Vagina (tissue), 2 donors: ENCODE measurements at regions not wholly inside any gene's neighbourhood (a gene's known extent, or its start where the extent isn't known, plus 50 kb on each side); places are given as distances from the start of the nearest gene placed in this dataset.

Experiments
- DNase-seq, 2 donors: peaks; one replicate each; pipeline ENCODE4 v3.0.0-alpha.2; 2017; ENCODE audit errors: extremely low spot score in 2 of 2
- H3K27ac ChIP-seq: fragments of 200-600 bp; sonication (generic); one replicate; pipeline ENCODE4 v1.5.1; 2019
- H3K27me3 ChIP-seq: fragments of 200-600 bp; sonication (generic); one replicate; pipeline ENCODE4 v1.5.1; 2019
- H3K36me3 ChIP-seq, 2 donors: fragments of 200-600 bp; sonication (generic); one replicate each; pipeline ENCODE4 v1.5.1; 2017 to 2019
- H3K4me1 ChIP-seq: fragments of 200-600 bp; sonication (generic); one replicate; pipeline ENCODE4 v1.5.1; 2019
- H3K4me3 ChIP-seq, 2 donors: fragments of 200-600 bp; sonication (generic); 1 replicate in 1 of 2; 2 replicates in 1 of 2; pipeline ENCODE4 v1.5.1; 2016 to 2019
- H3K9me3 ChIP-seq: fragments of 200-600 bp; sonication (generic); one replicate; pipeline ENCODE4 v1.5.1; 2019
- POLR2A ChIP-seq, 2 donors: fragments of 450-650 bp; IDR thresholded peaks; one replicate each; pipeline ENCODE4 v1.6.1; 2017; ENCODE audit warnings: antibody characterized with exemption in 2 of 2, mild to moderate bottlenecking in 2 of 2, moderate library complexity in 2 of 2
- POLR2AphosphoS5 ChIP-seq, 2 donors: sonication (generic); formaldehyde crosslinking; IDR thresholded peaks; one replicate each; pipeline ENCODE4 v1.9.0; 2017; ENCODE audit warnings: antibody characterized with exemption in 2 of 2, mild to moderate bottlenecking in 2 of 2, low read depth in 1 of 2; ENCODE audit not compliant: insufficient read depth in 1 of 2
- intact Hi-C: fragments of 100-400 bp; cut with DNase I; formaldehyde crosslinking; loops from one replicate; pipeline ENCODE4 v1.15.1; 2023
- TF ChIP-seq, protein P1 (sequence below), 3 experiments: fragments of 450-650 bp in 2 of 3; fragments of 200-600 bp in 1 of 3; sonication (generic) in 1 of 3; IDR thresholded peaks; one replicate each; pipeline ENCODE4 v1.5.1; 2017 to 2019; ENCODE audit warnings: antibody characterized with exemption in 3 of 3, mild to moderate bottlenecking in 2 of 3, moderate library complexity in 2 of 3

DNA sequence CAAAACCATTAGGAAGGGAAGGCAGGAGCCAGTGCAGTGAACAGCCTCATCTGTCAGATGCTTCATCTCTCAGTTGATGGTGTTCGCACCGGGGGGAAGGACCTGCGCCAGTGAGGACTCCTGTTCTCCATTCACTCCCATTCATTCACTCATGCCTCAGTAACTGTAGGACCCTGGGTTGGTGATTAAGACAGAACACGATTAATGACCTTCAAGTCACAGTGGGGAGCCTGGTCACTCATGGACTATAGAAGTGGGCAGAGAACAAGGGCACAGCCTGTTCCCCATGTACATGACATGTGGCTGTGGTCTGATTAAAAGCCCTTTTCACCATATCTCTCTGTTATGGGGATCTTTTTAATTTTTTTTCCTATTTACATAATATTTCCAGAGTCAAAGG lies 113.3 kb downstream of the RPS12 start:
- intact Hi-C loops: no loop called here
- no peaks in the 10 kb centered on the region for H3K27me3 ChIP-seq
- H3K4me3 ChIP-seq: no peak overlapping the region
- no peaks in the 10 kb centered on the region for H3K9me3 ChIP-seq
- TF ChIP-seq, protein P1, sequence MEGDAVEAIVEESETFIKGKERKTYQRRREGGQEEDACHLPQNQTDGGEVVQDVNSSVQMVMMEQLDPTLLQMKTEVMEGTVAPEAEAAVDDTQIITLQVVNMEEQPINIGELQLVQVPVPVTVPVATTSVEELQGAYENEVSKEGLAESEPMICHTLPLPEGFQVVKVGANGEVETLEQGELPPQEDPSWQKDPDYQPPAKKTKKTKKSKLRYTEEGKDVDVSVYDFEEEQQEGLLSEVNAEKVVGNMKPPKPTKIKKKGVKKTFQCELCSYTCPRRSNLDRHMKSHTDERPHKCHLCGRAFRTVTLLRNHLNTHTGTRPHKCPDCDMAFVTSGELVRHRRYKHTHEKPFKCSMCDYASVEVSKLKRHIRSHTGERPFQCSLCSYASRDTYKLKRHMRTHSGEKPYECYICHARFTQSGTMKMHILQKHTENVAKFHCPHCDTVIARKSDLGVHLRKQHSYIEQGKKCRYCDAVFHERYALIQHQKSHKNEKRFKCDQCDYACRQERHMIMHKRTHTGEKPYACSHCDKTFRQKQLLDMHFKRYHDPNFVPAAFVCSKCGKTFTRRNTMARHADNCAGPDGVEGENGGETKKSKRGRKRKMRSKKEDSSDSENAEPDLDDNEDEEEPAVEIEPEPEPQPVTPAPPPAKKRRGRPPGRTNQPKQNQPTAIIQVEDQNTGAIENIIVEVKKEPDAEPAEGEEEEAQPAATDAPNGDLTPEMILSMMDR (IDR thresholded peaks at IDR 0.05): no peak
- no peak for TF ChIP-seq POLR2AphosphoS5 (IDR thresholded peaks at IDR 0.05; ENCODE audit: insufficient read depth in 1 of 2, low read depth in 1 of 2)
- no peak for TF ChIP-seq POLR2A (IDR thresholded peaks at IDR 0.05)
- no peak for DNase-seq
- H3K4me1 ChIP-seq: no peaks in the 10 kb centered on the region
- no peak overlapping the region for H3K27ac ChIP-seq
- no peaks in the 10 kb centered on the region for H3K36me3 ChIP-seq

DNA sequence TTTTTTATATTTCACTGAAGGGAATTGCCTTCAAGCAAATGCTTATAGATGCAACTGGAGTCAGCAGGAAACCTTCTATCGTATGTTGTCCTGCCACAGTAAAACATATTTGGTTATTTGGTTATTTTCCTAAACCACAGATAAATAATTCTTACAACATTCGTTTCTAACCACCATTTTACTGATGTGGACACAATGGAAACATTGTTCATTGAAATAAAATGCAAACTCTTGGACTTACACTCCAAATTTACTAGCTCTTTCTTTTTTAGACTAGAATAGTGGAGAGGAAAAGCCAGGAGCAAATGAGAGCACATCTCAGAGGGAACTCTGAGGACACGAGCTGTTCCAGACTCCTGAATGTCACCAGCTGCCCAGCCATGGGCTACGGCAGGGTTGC lies 114.8 kb downstream of the RPS12 start:
- TF ChIP-seq POLR2AphosphoS5 (IDR thresholded peaks at IDR 0.05; ENCODE audit: insufficient read depth in 1 of 2, low read depth in 1 of 2) (no peak), POLR2A (IDR thresholded peaks at IDR 0.05) (no peak)
- TF ChIP-seq, protein P1 (IDR thresholded peaks at IDR 0.05): no peak
- Histone ChIP-seq H3K27me3 (no peaks in the 10 kb centered on the region), H3K27ac (no peak overlapping the region), H3K4me1 (no peaks in the 10 kb centered on the region), H3K9me3 (no peaks in the 10 kb centered on the region), H3K36me3 (no peaks in the 10 kb centered on the region), H3K4me3 (no peak overlapping the region)
- intact Hi-C loops: no loop called here
- DNase-seq: no peak

DNA sequence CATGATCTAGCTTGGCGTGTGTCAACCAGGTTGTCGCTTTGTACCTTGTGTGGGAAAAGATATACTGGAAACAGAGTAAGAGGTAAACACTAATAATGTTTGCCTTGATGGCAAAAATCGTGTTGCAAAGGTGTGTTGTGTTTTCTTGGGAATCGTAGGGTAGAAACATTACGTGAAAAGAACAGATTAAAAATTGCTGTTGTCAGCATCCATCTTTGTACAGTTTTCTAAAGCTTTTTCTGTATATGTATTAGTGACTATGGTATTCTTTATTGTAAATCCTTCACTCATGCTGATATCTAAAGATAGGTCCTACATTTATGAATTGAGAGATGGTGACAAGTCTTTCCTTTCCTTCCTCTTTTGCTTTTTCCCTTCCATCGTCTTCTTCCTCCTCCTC lies 116.9 kb downstream of the RPS12 start:
- H3K27ac ChIP-seq: no peak overlapping the region
- intact Hi-C loops: no loop called here
- H3K9me3 ChIP-seq: no peaks in the 10 kb centered on the region
- TF ChIP-seq, protein P1 (IDR thresholded peaks at IDR 0.05): no peak
- TF ChIP-seq POLR2A (IDR thresholded peaks at IDR 0.05) (no peak), POLR2AphosphoS5 (IDR thresholded peaks at IDR 0.05; ENCODE audit: insufficient read depth in 1 of 2, low read depth in 1 of 2) (no peak)
- DNase-seq: no peak
- no peaks in the 10 kb centered on the region for H3K36me3 ChIP-seq
- no peak overlapping the region for H3K4me3 ChIP-seq
- H3K27me3 ChIP-seq: no peaks in the 10 kb centered on the region
- no peaks in the 10 kb centered on the region for H3K4me1 ChIP-seq

DNA sequence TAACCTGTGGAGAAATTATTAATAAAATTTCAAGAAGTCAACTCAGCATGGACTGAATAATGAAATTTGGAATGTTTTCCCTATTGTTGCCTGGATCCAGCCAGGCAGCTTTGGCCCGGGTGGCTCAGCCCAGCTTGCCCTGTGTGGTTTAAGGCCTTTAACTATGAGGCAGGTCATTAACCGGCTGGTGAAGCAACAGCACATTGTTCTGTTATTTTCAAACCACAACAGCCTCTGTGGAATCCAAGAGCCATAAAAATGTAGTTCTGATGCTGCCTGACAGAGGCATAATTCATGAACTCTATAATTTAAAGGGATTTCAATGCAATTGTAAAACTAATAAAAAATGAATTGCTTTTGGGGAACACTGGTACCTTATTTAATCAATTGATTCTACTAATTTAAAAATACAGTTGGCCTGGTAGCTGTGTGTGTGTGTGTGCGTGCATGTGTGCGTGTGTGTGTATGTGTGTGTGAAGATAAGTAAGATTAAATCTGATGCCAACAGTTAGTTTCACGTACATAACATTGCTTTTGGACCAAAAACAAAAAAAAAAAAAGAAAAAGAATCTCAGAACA lies 117.7 kb downstream of the RPS12 start:
- no peaks in the 10 kb centered on the region for H3K27me3 ChIP-seq
- no peaks in the 10 kb centered on the region for H3K4me1 ChIP-seq
- H3K9me3 ChIP-seq: no peaks in the 10 kb centered on the region
- H3K27ac ChIP-seq: no peak overlapping the region
- no peak for TF ChIP-seq POLR2AphosphoS5 (IDR thresholded peaks at IDR 0.05; ENCODE audit: insufficient read depth in 1 of 2, low read depth in 1 of 2)
- TF ChIP-seq, protein P1 (IDR thresholded peaks at IDR 0.05): no peak
- TF ChIP-seq POLR2A (IDR thresholded peaks at IDR 0.05): no peak
- no peak for DNase-seq
- H3K4me3 ChIP-seq: no peak overlapping the region
- no peaks in the 10 kb centered on the region for H3K36me3 ChIP-seq
- intact Hi-C loops: no loop called here

DNA sequence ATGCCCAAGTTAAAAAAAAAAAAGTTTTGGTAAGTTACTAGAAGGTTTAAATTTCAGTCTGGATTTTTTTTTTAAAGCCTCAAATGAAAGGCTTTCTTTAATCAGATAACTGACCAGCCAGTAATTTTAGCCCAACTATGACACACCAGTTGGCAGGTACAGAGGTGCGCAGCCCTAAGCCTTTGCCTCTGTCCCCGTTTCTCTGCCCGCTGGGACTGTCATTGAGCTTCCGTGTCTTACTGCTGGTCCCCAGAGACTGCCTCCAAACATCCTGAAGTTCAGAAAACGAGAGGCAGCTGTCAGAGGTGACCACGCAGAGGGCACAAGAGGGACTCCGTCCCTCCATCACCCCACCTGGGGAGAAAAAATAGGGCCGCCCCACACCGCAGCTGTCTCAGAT lies 118.2 kb downstream of the RPS12 start:
- Histone ChIP-seq H3K4me3 (no peak overlapping the region), H3K4me1 (no peaks in the 10 kb centered on the region), H3K27me3 (no peaks in the 10 kb centered on the region), H3K36me3 (no peaks in the 10 kb centered on the region), H3K27ac (no peak overlapping the region), H3K9me3 (no peaks in the 10 kb centered on the region)
- intact Hi-C loops: no loop called here
- no peak for DNase-seq
- TF ChIP-seq, protein P1 (IDR thresholded peaks at IDR 0.05): no peak
